A673 (cell line): ENCODE measurements at regions not wholly inside any gene's neighbourhood (a gene's known extent, or its start where the extent isn't known, plus 50 kb on each side); places are given as distances from the start of the nearest gene placed in this dataset.
A peak's percentile ranks its signal among the peaks of the same experiment; 100 is the strongest.
"Not testable (repeated sequence)": the region's sequence is repeated elsewhere in the genome, so short reads cannot be mapped to it uniquely, and the experiment has no call there.

ENCODE experiments used
- BruUV-seq: library from RNA; stranded (reverse); fragments of 400-500 nt; replicated peaks from 2 replicates; lab custom pipeline; 2021; lab: Mats Ljungman, UMichigan
- CTCF ChIA-PET: fragments of 300-600 bp; sonication (Branson Sonifier 250); formaldehyde crosslinking; loops from one replicate; lab custom pipeline; 2022; ENCODE audit warnings: antibody characterized with exemption; lab: Charles Lee
- POLR2A ChIA-PET: fragments of 300-600 bp; sonication (Branson Sonifier 250); formaldehyde crosslinking; loops from one replicate; lab custom pipeline; 2022; ENCODE audit warnings: antibody characterized with exemption; ENCODE audit not compliant: low non-redundant PET; lab: Charles Lee
- DNase-seq: peaks from one replicate; pipeline ENCODE4 v3.0.0-alpha.2; 2015; ENCODE audit warnings: low spot score
- H3K27ac ChIP-seq: fragments of 200-600 bp; sonication (generic); 2 replicates; pipeline ENCODE4 v1.5.1; 2016; ENCODE audit warnings: mixed run types, low read depth, mild to moderate bottlenecking, mixed read lengths, antibody characterized with exemption, low read length; ENCODE audit not compliant: poor library complexity, severe bottlenecking
- H3K27me3 ChIP-seq: fragments of 200-600 bp; sonication (generic); replicated peaks from 2 replicates; pipeline ENCODE4 v1.6.1; 2017; ENCODE audit warnings: mixed run types, low read depth, mild to moderate bottlenecking, mixed read lengths, antibody characterized with exemption, low read length; ENCODE audit not compliant: insufficient read depth, poor library complexity
- H3K36me3 ChIP-seq: fragments of 200-600 bp; sonication (generic); 2 replicates; pipeline ENCODE4 v1.6.1; 2016; ENCODE audit warnings: mixed run types, mild to moderate bottlenecking, mixed read lengths, antibody characterized with exemption, low read length; ENCODE audit not compliant: insufficient read depth, poor library complexity, severe bottlenecking
- H3K4me1 ChIP-seq: fragments of 200-600 bp; sonication (generic); 2 replicates; pipeline ENCODE4 v1.6.1; 2017; ENCODE audit warnings: mixed run types, mild to moderate bottlenecking, mixed read lengths, antibody characterized with exemption, low read length; ENCODE audit not compliant: insufficient read depth, poor library complexity, severe bottlenecking
- H3K4me3 ChIP-seq: fragments of 200-600 bp; sonication (generic); 2 replicates; pipeline ENCODE4 v1.5.1; 2016; ENCODE audit warnings: low read depth, mixed run types, mild to moderate bottlenecking, mixed read lengths, low read length; ENCODE audit not compliant: poor library complexity, severe bottlenecking
- H3K9me3 ChIP-seq: fragments of 200-600 bp; sonication (generic); 2 replicates; pipeline ENCODE4 v1.6.1; 2016; ENCODE audit warnings: mixed run types, low read depth, mild to moderate bottlenecking, mixed read lengths, antibody characterized with exemption, low read length; ENCODE audit not compliant: poor library complexity, severe bottlenecking
- CTCF ChIP-seq: fragments of 300-800, 200-600 bp; sonication (generic); conservative IDR thresholded peaks from 2 replicates; pipeline ENCODE4 v1.5.1; 2017; ENCODE audit warnings: low read depth, mild to moderate bottlenecking, antibody characterized with exemption, low read length, moderate library complexity, mixed read lengths
- EZH2 ChIP-seq: fragments of 200-600 bp; sonication (generic); IDR thresholded peaks from 2 replicates; pipeline ENCODE4 v1.6.1; 2017; ENCODE audit warnings: borderline replicate concordance, low read depth, mild to moderate bottlenecking, mixed read lengths, antibody characterized with exemption, low read length; ENCODE audit not compliant: poor library complexity, severe bottlenecking
- intact Hi-C: fragments of 100-400 bp; cut with micrococcal nuclease; formaldehyde crosslinking; loops from one replicate; pipeline ENCODE4 v1.10.0; 2022; ENCODE audit not compliant: unreplicated experiment

GRCh38 chr7:81260152-81260551 lies 341.3 kb upstream of the SEMA3C start:
- H3K27me3 ChIP-seq: no peaks in the 10 kb centered on the region
- DNase-seq: no peak
- no peaks in the 10 kb centered on the region for H3K36me3 ChIP-seq
- no peak overlapping the region for H3K4me3 ChIP-seq
- H3K4me1 ChIP-seq: no peaks in the 10 kb centered on the region
- H3K9me3 ChIP-seq: peaks cover 21% of the 10 kb centered on the region
- CTCF ChIA-PET: no interaction called here
- BruUV-seq: no TSS peak
- POLR2A ChIA-PET: no interaction called here
- TF ChIP-seq CTCF (no peak), EZH2 (no peak)
- intact Hi-C loops: no loop called here
- no peak overlapping the region for H3K27ac ChIP-seq

- no peaks in the 10 kb centered on the region for H3K27me3 ChIP-seq
- H3K36me3 ChIP-seq: no peaks in the 10 kb centered on the region
- DNase-seq: peak; percentile 56
- H3K4me3 ChIP-seq: no peak overlapping the region
- peaks cover 21% of the 10 kb centered on the region for H3K9me3 ChIP-seq
- intact Hi-C loops: loop anchor here (5.0 kb wide), 2 partner anchors 340 to 560 kb away; partner anchors contain the start of gene SEMA3C
- TF ChIP-seq EZH2 (no peak), CTCF (peak; percentile 55)
- ChIA-PET POLR2A (no interaction called here), CTCF (no interaction called here)
- no peak overlapping the region for H3K27ac ChIP-seq
- no peaks in the 10 kb centered on the region for H3K4me1 ChIP-seq
- BruUV-seq: no TSS peak
Measured at GRCh38 chr7:81256991-81257390, 338.1 kb upstream of the SEMA3C start.

GRCh38 chr7:81248420-81248819 lies 329.6 kb upstream of the SEMA3C start:
- no peaks in the 10 kb centered on the region for H3K36me3 ChIP-seq
- POLR2A ChIA-PET: no interaction called here
- no TSS peak for BruUV-seq
- H3K27me3 ChIP-seq: no peaks in the 10 kb centered on the region
- TF ChIP-seq CTCF (no peak), EZH2 (no peak)
- CTCF ChIA-PET: no interaction called here
- intact Hi-C loops: no loop called here
- DNase-seq: no peak
- no peaks in the 10 kb centered on the region for H3K4me1 ChIP-seq
- no peaks in the 10 kb centered on the region for H3K9me3 ChIP-seq
- no peak overlapping the region for H3K27ac ChIP-seq
- H3K4me3 ChIP-seq: no peak overlapping the region

GRCh38 chr7:81247364-81247763 lies 328.5 kb upstream of the SEMA3C start:
- H3K27ac ChIP-seq, H3K4me1 ChIP-seq, H3K9me3 ChIP-seq, H3K4me3 ChIP-seq, POLR2A ChIA-PET, BruUV-seq, DNase-seq, H3K27me3 ChIP-seq, H3K36me3 ChIP-seq, intact Hi-C loops, CTCF ChIA-PET: not testable (repeated sequence)
